ENCODE measurements at regions not wholly inside any gene's neighbourhood (a gene's known extent, or its start where the extent isn't known, plus 50 kb on each side); places are given as distances from the start of the nearest gene placed in this dataset.
"Not testable (repeated sequence)": the region's sequence is repeated elsewhere in the genome, so short reads cannot be mapped to it uniquely, and the experiment has no call there.

- BruUV-seq (replicated peaks); H3K27ac Mint-ChIP-seq (ENCODE audit: low read depth, unreplicated experiment); H3K27me3 Mint-ChIP-seq (ENCODE audit: insufficient read depth, unreplicated experiment); H3K36me3 Mint-ChIP-seq (ENCODE audit: insufficient read depth, unreplicated experiment); POLR2A ChIA-PET; H3K4me1 Mint-ChIP-seq (ENCODE audit: insufficient read depth, unreplicated experiment); H3K4me3 Mint-ChIP-seq (ENCODE audit: unreplicated experiment); CTCF ChIA-PET; DNase-seq (ENCODE audit: unreplicated experiment); intact Hi-C loops (cut with micrococcal nuclease): not testable (repeated sequence)
- peaks cover 29% of the 10 kb centered on the region for H3K9me3 Mint-ChIP-seq (ENCODE audit: unreplicated experiment)
Measured at GRCh38 chr21:8987896-8988295, 1533.5 kb upstream of the TPTE start.

GRCh38 chr21:8988696-8989095 lies 1532.7 kb upstream of the TPTE start:
- ChIA-PET CTCF (no interaction called here), POLR2A (no interaction called here)
- Mint-ChIP-seq H3K27ac (ENCODE audit: low read depth, unreplicated experiment) (no peak overlapping the region), H3K4me1 (ENCODE audit: insufficient read depth, unreplicated experiment) (no peaks in the 10 kb centered on the region), H3K9me3 (ENCODE audit: unreplicated experiment) (peaks cover 37% of the 10 kb centered on the region), H3K27me3 (ENCODE audit: insufficient read depth, unreplicated experiment) (no peaks in the 10 kb centered on the region), H3K4me3 (ENCODE audit: unreplicated experiment) (no peak overlapping the region), H3K36me3 (ENCODE audit: insufficient read depth, unreplicated experiment) (no peaks in the 10 kb centered on the region)
- DNase-seq (ENCODE audit: unreplicated experiment), result no peak
- TF ChIP-seq CTCF (IDR thresholded peaks at IDR 0.05; ENCODE audit: unreplicated experiment), result no peak
- intact Hi-C loops (cut with micrococcal nuclease), result no loop called here
- no TSS peak for BruUV-seq (replicated peaks)

GRCh38 chr21:8989261-8989711 lies 1532.1 kb upstream of the TPTE start:
- H3K36me3 Mint-ChIP-seq (ENCODE audit: insufficient read depth, unreplicated experiment), result no peaks in the 10 kb centered on the region
- no TSS peak for BruUV-seq (replicated peaks)
- ChIA-PET POLR2A (no interaction called here), CTCF (interaction anchor here (1.5 kb wide), 1 partner anchor 11 kb away, joined by 4 read pairs; no protein-coding TSS in a partner anchor)
- TF ChIP-seq CTCF (IDR thresholded peaks at IDR 0.05; ENCODE audit: unreplicated experiment), result no peak
- H3K27me3 Mint-ChIP-seq (ENCODE audit: insufficient read depth, unreplicated experiment), result no peaks in the 10 kb centered on the region
- intact Hi-C loops (cut with micrococcal nuclease), result no loop called here
- no peaks in the 10 kb centered on the region for H3K4me1 Mint-ChIP-seq (ENCODE audit: insufficient read depth, unreplicated experiment)
- H3K4me3 Mint-ChIP-seq (ENCODE audit: unreplicated experiment), result no peak overlapping the region
- DNase-seq (ENCODE audit: unreplicated experiment), result no peak
- H3K9me3 Mint-ChIP-seq (ENCODE audit: unreplicated experiment), result peaks cover 43% of the 10 kb centered on the region
- H3K27ac Mint-ChIP-seq (ENCODE audit: low read depth, unreplicated experiment), result no peak overlapping the region

- no TSS peak for BruUV-seq (replicated peaks)
- H3K4me1 Mint-ChIP-seq (ENCODE audit: insufficient read depth, unreplicated experiment), result no peaks in the 10 kb centered on the region
- ChIA-PET POLR2A (no interaction called here), CTCF (interaction anchor here (1.5 kb wide), 1 partner anchor 10 kb away, joined by 4 read pairs; no protein-coding TSS in a partner anchor)
- no peak for DNase-seq (ENCODE audit: unreplicated experiment)
- no peak overlapping the region for H3K27ac Mint-ChIP-seq (ENCODE audit: low read depth, unreplicated experiment)
- H3K4me3 Mint-ChIP-seq (ENCODE audit: unreplicated experiment), result no peak overlapping the region
- intact Hi-C loops (cut with micrococcal nuclease), result no loop called here
- no peaks in the 10 kb centered on the region for H3K27me3 Mint-ChIP-seq (ENCODE audit: insufficient read depth, unreplicated experiment)
- no peaks in the 10 kb centered on the region for H3K36me3 Mint-ChIP-seq (ENCODE audit: insufficient read depth, unreplicated experiment)
- H3K9me3 Mint-ChIP-seq (ENCODE audit: unreplicated experiment), result peaks cover 46% of the 10 kb centered on the region
- TF ChIP-seq CTCF (IDR thresholded peaks at IDR 0.05; ENCODE audit: unreplicated experiment), result no peak
Measured at GRCh38 chr21:8989721-8990325, 1531.6 kb upstream of the TPTE start.
